ENCODE measurements at regions not wholly inside any gene's neighbourhood (a gene's known extent, or its start where the extent isn't known, plus 50 kb on each side); places are given as distances from the start of the nearest gene placed in this dataset.

DNA sequence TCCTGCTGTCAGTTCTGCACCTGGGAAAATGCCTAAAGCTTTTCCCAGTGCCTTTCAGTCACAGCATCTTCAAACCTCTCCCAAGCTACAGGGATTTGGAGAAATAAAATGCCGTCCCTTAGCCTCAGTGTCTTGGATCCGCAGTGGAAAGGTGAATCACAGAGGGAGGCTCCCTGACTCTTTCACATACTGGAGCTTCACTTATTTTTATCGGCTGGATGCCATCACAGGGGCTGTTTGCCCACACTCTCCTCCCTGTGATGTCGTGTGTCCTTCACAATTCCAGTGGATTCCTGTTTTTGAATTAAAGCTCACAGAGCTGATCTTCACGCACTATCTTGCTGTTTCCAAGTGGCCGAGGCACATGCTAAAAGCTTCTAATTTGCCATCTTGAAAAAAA lies 1303.1 kb upstream of the DDX18 start:
- ChIA-PET CTCF (ENCODE audit: partially characterized antibody) (interaction anchor here (1.0 to 2.3 kb wide), 7 partner anchors 13 to 441 kb away, joined by 3 to 10 read pairs (median 3); no protein-coding TSS in a partner anchor), POLR2A (ENCODE audit: partially characterized antibody) (no interaction called here)
- 66% methylated on average over 6 of the region's 6 CpGs; no CpG with 5 or more reads in 1 of the 2 experiments for WGBS, 2 experiments (ENCODE audit: extremely low coverage in 1 of 2, insufficient coverage in 1 of 2, insufficient read length in 1 of 2, insufficient replicate concordance in 2 of 2, low coverage in 1 of 2, low lambda C conversion rate in 2 of 2, missing lambda C conversion rate in 1 of 2)
- TF ChIP-seq BRCA1 (IDR thresholded peaks at IDR 0.05; ENCODE audit: low read depth, low read length) = no peak
- TF ChIP-seq TCF12 (IDR thresholded peaks at IDR 0.05; ENCODE audit: low read depth, low read length) = no peak
- TF ChIP-seq SP4 (IDR thresholded peaks at IDR 0.05; ENCODE audit: low read length) = no peak
- no peak for TF ChIP-seq CTBP2 (IDR thresholded peaks at IDR 0.05; ENCODE audit: borderline replicate concordance, insufficient read depth, insufficient read length, low read length)
- TF ChIP-seq JUND (IDR thresholded peaks at IDR 0.05; ENCODE audit: low read length) = no peak
- TF ChIP-seq EGR1 (IDR thresholded peaks at IDR 0.05; ENCODE audit: borderline replicate concordance, low read depth, low read length) = no peak
- no peak for TF ChIP-seq MAFK (IDR thresholded peaks at IDR 0.05; ENCODE audit: low read depth, low read length)
- no peak for TF ChIP-seq ASH2L (IDR thresholded peaks at IDR 0.05; ENCODE audit: low read length)
- no peak for TF ChIP-seq CHD2 (IDR thresholded peaks at IDR 0.05; ENCODE audit: low read length)
- no peak for TF ChIP-seq GTF2F1 (IDR thresholded peaks at IDR 0.05; ENCODE audit: borderline replicate concordance, low read depth, low read length)
- TF ChIP-seq, protein P1, sequence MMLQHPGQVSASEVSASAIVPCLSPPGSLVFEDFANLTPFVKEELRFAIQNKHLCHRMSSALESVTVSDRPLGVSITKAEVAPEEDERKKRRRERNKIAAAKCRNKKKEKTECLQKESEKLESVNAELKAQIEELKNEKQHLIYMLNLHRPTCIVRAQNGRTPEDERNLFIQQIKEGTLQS (IDR thresholded peaks at IDR 0.05; ENCODE audit: insufficient read depth, low read depth, low read length) = no peak
- TF ChIP-seq KDM5A (IDR thresholded peaks at IDR 0.05; ENCODE audit: low read length) = no peak
- no peak for TF ChIP-seq JUN (IDR thresholded peaks at IDR 0.05; ENCODE audit: low read depth, low read length)
- no peak for TF ChIP-seq SIRT6 (IDR thresholded peaks at IDR 0.05; ENCODE audit: low read length)
- TF ChIP-seq POLR2AphosphoS5 (IDR thresholded peaks at IDR 0.05; ENCODE audit: low read depth, low read length) = no peak
- TF ChIP-seq TEAD4 (IDR thresholded peaks at IDR 0.05; ENCODE audit: low read depth, low read length) = no peak

More for the DNA sequence above, 1303.1 kb upstream of the DDX18 start:
- Histone ChIP-seq H3K9me3 (ENCODE audit: insufficient read depth in 2 of 2, low read depth in 1 of 2, low read length in 1 of 2) (no peaks in the 10 kb centered on the region), H4K8ac (ENCODE audit: extremely low read depth, insufficient read depth, low read length) (no peak overlapping the region), H3K79me2 (ENCODE audit: control insufficient read depth in 1 of 2, insufficient read depth in 2 of 2, low read length in 2 of 2) (no peaks in the 10 kb centered on the region), H3K56ac (replicated peaks; ENCODE audit: insufficient read length, low read depth, low read length) (no peak overlapping the region), H3K4ac (replicated peaks; ENCODE audit: insufficient read length, low read depth, low read length) (no peak overlapping the region), H2BK20ac (ENCODE audit: low read length) (no peak overlapping the region), H3K79me1 (ENCODE audit: low read depth, low read length) (no peaks in the 10 kb centered on the region), H2AFZ (ENCODE audit: low read length) (0 out of 2 replicates have a peak overlapping the region, but pooled peaks have one; percentile 17), H4K5ac (ENCODE audit: insufficient read length, low read depth, low read length) (no peak overlapping the region), H3K18ac (ENCODE audit: extremely low read depth, low read length) (no peak overlapping the region), H2BK12ac (ENCODE audit: low read depth, low read length) (no peak overlapping the region), H3K14ac (ENCODE audit: insufficient read length) (no peak overlapping the region), H3K36me3 (ENCODE audit: control insufficient read depth in 2 of 4, insufficient read depth in 4 of 4, low read length in 3 of 4) (no peaks in the 10 kb centered on the region), H4K20me1 (replicated peaks in 1 of 2; ENCODE audit: control insufficient read depth in 1 of 2, insufficient read depth in 2 of 2, low read length in 2 of 2) (no peaks in the 10 kb centered on the region), H4K91ac (replicated peaks; ENCODE audit: insufficient read length, low read length) (no peak overlapping the region), H3K27ac (ENCODE audit: low read depth, low read length) (no peak overlapping the region), H3K23ac (ENCODE audit: insufficient read length) (no peak overlapping the region), H2AK5ac (ENCODE audit: low read depth, low read length) (no peak overlapping the region), H3K27me3 (replicated peaks in 1 of 4; ENCODE audit: control insufficient read depth in 3 of 4, extremely low read depth in 1 of 4, insufficient read depth in 3 of 4, low read length in 3 of 4) (no peaks in the 10 kb centered on the region), H3K4me1 (replicated peaks in 1 of 4; ENCODE audit: control insufficient read depth in 3 of 4, insufficient read depth in 4 of 4, low read length in 3 of 4) (no peaks in the 10 kb centered on the region), H2BK120ac (replicated peaks; ENCODE audit: low read depth, low read length) (no peak overlapping the region), H3K4me3 (ENCODE audit: extremely low read depth in 1 of 4, insufficient read depth in 2 of 4, low read depth in 3 of 4, low read length in 4 of 4) (no peak overlapping the region), H3K9ac (replicated peaks in 1 of 4; ENCODE audit: extremely low read depth in 1 of 4, low read depth in 3 of 4, low read length in 3 of 4) (no peak overlapping the region), H3K4me2 (ENCODE audit: insufficient read depth in 1 of 2, low read depth in 2 of 2, low read length in 2 of 2) (no peak overlapping the region), H3K23me2 (ENCODE audit: low read depth, low read length) (no peaks in the 10 kb centered on the region), H2BK15ac (ENCODE audit: low read length) (no peak overlapping the region), H2BK5ac (ENCODE audit: low read depth, low read length) (no peak overlapping the region)
- no peak for FAIRE-seq
- no peak for DNase-seq (ENCODE audit: low read depth in 1 of 2, low spot score in 2 of 2)

Measured in H1 (cell line).